ENCODE measurements at regions not wholly inside any gene's neighbourhood (a gene's known extent, or its start where the extent isn't known, plus 50 kb on each side); places are given as distances from the start of the nearest gene placed in this dataset.

GRCh38 chr1:102470767-102471166, 474.0 kb upstream of the OLFM3 start:
- no peak for TF ChIP-seq EZH2 (IDR thresholded peaks at IDR 0.05; ENCODE audit: low read depth)
- TF ChIP-seq, protein P1, sequence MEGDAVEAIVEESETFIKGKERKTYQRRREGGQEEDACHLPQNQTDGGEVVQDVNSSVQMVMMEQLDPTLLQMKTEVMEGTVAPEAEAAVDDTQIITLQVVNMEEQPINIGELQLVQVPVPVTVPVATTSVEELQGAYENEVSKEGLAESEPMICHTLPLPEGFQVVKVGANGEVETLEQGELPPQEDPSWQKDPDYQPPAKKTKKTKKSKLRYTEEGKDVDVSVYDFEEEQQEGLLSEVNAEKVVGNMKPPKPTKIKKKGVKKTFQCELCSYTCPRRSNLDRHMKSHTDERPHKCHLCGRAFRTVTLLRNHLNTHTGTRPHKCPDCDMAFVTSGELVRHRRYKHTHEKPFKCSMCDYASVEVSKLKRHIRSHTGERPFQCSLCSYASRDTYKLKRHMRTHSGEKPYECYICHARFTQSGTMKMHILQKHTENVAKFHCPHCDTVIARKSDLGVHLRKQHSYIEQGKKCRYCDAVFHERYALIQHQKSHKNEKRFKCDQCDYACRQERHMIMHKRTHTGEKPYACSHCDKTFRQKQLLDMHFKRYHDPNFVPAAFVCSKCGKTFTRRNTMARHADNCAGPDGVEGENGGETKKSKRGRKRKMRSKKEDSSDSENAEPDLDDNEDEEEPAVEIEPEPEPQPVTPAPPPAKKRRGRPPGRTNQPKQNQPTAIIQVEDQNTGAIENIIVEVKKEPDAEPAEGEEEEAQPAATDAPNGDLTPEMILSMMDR (conservative IDR thresholded peaks at IDR 0.05), result no peak

All from PC-9 (cell line).